ENCODE measurements at regions not wholly inside any gene's neighbourhood (a gene's known extent, or its start where the extent isn't known, plus 50 kb on each side); places are given as distances from the start of the nearest gene placed in this dataset.

DNA sequence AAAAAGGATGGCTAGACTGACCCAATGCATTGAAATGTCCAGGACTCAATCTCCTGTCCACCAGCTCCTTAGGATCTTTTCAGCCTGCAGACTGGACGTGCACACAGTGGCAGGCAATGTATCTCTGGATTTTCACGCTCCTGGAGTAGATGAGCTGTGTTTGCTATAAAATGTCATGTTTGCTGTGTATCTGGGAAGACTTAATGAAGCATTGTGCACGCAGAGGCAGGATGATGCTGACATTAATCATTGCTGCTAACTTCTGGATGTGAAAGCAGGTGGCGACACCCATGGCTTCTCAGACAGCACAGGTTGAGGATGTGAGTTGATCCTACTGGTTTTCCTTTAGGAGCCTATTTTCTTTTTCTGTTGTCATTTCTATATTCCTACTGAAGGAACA lies 133.1 kb upstream of the PCSK2 start (continued):
- TF ChIP-seq TEAD4 (IDR thresholded peaks at IDR 0.05; ENCODE audit: borderline replicate concordance, insufficient read depth) (no peak), RAD21 (IDR thresholded peaks at IDR 0.05; ENCODE audit: low read length) (no peak), YY1 (IDR thresholded peaks at IDR 0.05; ENCODE audit: low read depth) (no peak)

DNA sequence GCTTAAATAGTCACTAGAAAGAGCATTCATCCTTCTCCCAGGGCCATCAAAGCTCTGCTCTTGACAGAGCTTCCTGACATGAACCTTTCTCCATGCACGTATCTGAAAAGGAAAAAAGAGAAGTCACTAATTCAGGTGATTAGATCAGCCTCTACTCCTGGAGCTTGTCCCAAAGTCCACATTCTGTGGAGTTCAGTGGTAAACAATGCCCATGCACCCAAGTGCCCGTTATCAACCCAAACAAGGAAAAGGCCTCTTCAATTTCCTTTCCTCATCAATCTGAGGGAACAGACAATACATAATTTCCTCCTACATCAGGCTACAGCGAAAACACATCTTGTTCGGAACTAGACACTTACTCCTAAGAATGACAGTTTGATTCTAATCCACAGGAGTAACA lies 129.2 kb upstream of the PCSK2 start:
- H3K36me3 ChIP-seq (replicated peaks in 1 of 2; ENCODE audit: control insufficient read depth in 1 of 2, insufficient read depth in 2 of 2, low read length in 1 of 2), result no peaks in the 10 kb centered on the region
- no peak overlapping the region for H3K4me2 ChIP-seq
- no peak overlapping the region for H3K9ac ChIP-seq
- POLR2A ChIA-PET, result no interaction called here
- H3K9me3 ChIP-seq, result no peaks in the 10 kb centered on the region
- WGBS (ENCODE audit: low lambda C conversion rate), result 10% methylated on average over 4 of the region's 4 CpGs
- H3K4me1 ChIP-seq (ENCODE audit: control insufficient read depth in 1 of 2, insufficient read depth in 2 of 2, low read depth in 1 of 2, low read length in 1 of 2), result no peaks in the 10 kb centered on the region
- no peaks in the 10 kb centered on the region for H3F3A ChIP-seq (replicated peaks; ENCODE audit: insufficient read depth)
- H3K27me3 ChIP-seq (ENCODE audit: insufficient read depth), result no peaks in the 10 kb centered on the region
- no peak for TF ChIP-seq MXI1 (IDR thresholded peaks at IDR 0.05; ENCODE audit: low read depth, low read length)
- TF ChIP-seq EZH2phosphoT487 (IDR thresholded peaks at IDR 0.05; ENCODE audit: borderline replicate concordance, low read depth), result no peak
- no peak for TF ChIP-seq MEF2A (IDR thresholded peaks at IDR 0.05; ENCODE audit: borderline replicate concordance, low read depth)
- TF ChIP-seq, protein P1, sequence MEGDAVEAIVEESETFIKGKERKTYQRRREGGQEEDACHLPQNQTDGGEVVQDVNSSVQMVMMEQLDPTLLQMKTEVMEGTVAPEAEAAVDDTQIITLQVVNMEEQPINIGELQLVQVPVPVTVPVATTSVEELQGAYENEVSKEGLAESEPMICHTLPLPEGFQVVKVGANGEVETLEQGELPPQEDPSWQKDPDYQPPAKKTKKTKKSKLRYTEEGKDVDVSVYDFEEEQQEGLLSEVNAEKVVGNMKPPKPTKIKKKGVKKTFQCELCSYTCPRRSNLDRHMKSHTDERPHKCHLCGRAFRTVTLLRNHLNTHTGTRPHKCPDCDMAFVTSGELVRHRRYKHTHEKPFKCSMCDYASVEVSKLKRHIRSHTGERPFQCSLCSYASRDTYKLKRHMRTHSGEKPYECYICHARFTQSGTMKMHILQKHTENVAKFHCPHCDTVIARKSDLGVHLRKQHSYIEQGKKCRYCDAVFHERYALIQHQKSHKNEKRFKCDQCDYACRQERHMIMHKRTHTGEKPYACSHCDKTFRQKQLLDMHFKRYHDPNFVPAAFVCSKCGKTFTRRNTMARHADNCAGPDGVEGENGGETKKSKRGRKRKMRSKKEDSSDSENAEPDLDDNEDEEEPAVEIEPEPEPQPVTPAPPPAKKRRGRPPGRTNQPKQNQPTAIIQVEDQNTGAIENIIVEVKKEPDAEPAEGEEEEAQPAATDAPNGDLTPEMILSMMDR (IDR thresholded peaks at IDR 0.05), result no peak
- TF ChIP-seq, protein P2, sequence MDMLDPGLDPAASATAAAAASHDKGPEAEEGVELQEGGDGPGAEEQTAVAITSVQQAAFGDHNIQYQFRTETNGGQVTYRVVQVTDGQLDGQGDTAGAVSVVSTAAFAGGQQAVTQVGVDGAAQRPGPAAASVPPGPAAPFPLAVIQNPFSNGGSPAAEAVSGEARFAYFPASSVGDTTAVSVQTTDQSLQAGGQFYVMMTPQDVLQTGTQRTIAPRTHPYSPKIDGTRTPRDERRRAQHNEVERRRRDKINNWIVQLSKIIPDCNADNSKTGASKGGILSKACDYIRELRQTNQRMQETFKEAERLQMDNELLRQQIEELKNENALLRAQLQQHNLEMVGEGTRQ (IDR thresholded peaks at IDR 0.05; ENCODE audit: borderline replicate concordance, low read depth, low read length), result no peak
- no peak for TF ChIP-seq ELF1 (IDR thresholded peaks at IDR 0.05)
- TF ChIP-seq SMC3 (IDR thresholded peaks at IDR 0.05; ENCODE audit: low read depth, low read length), result no peak
- no peak for TF ChIP-seq TCF12 (IDR thresholded peaks at IDR 0.05)
- TF ChIP-seq FOXM1 (IDR thresholded peaks at IDR 0.05; ENCODE audit: low read depth), result no peak
- TF ChIP-seq FOSL2 (IDR thresholded peaks at IDR 0.05; ENCODE audit: borderline replicate concordance, low read depth), result no peak
- no peak for TF ChIP-seq RAD21 (IDR thresholded peaks at IDR 0.05; ENCODE audit: low read length)
- TF ChIP-seq, protein P3, sequence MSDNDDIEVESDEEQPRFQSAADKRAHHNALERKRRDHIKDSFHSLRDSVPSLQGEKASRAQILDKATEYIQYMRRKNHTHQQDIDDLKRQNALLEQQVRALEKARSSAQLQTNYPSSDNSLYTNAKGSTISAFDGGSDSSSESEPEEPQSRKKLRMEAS (IDR thresholded peaks at IDR 0.05; ENCODE audit: low read depth), result no peak
- no peak for TF ChIP-seq RCOR1 (IDR thresholded peaks at IDR 0.05; ENCODE audit: low read length)
- no peak for TF ChIP-seq SIN3A (IDR thresholded peaks at IDR 0.05; ENCODE audit: borderline replicate concordance, low read depth, low read length)
- H3K27ac ChIP-seq (ENCODE audit: low read depth in 2 of 2, low read length in 1 of 2), result no peak overlapping the region
- H3K9me2 ChIP-seq, result no peaks in the 10 kb centered on the region
- no peaks in the 10 kb centered on the region for H3K79me2 ChIP-seq (ENCODE audit: insufficient read depth)
- no peak overlapping the region for H3K4me3 ChIP-seq (ENCODE audit: low read depth in 2 of 2, low read length in 1 of 2)
- H4K20me1 ChIP-seq (ENCODE audit: insufficient read depth), result no peaks in the 10 kb centered on the region
- H2AFZ ChIP-seq (ENCODE audit: low read depth), result no peak overlapping the region
- no peak for DNase-seq
- CTCF ChIA-PET, result interaction anchor here (1.2 kb wide), 1 partner anchor 276 kb away, joined by 3 read pairs; no protein-coding TSS in a partner anchor

Measured in SK-N-SH (cell line).